ENCODE measurements at regions not wholly inside any gene's neighbourhood (a gene's known extent, or its start where the extent isn't known, plus 50 kb on each side); places are given as distances from the start of the nearest gene placed in this dataset.

DNA sequence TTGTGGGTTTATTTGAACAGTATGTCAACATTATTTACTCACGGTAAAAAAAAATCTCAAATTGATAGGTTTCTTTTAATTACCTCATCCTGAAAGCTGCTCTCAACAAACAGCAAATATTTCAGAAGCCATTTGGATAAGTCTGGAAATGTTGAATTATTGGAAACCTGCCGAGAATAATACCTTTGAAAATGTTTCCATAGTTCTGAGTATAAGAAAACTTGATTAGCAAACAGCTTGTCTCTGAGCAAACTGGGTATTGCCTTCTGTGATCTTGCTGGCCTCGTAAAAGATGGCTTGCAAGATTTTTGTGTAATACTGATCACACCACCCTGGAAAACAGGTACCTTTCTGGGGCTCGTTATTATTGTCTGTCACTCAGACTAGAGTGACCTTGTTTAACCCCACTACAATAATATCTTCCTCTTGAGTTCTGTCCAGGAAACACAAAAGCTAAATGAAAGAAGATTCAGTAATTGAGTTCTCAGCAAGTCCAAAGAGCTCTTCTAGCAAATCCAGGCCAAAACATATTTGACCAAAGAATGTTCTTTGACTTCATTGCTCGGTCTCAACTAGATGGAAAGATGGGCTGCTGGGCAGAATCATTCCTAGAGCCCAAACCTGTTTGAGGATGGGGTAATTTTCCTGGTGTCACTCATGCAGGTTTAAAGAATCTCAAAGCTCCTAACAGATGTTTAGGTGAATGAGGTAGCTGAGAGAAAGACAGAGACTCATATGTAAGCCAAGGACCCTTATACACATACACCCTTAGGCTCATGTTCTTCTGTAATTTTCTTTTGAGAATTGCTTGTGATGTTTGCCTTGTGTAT is 255.6 kb upstream of the JADE1 start:
- H2BK5ac ChIP-seq (ENCODE audit: low read length) = no peak overlapping the region
- H2AK5ac ChIP-seq (ENCODE audit: low read depth, low read length) = no peak overlapping the region
- H3K14ac ChIP-seq (ENCODE audit: low read length) = no peak overlapping the region
- no CpG with 5 or more reads among the region's 5 CpGs for WGBS, 2 donors (ENCODE audit: extremely low coverage in 2 of 2, insufficient read length in 2 of 2, insufficient replicate concordance in 1 of 2)
- no peak overlapping the region for H4K8ac ChIP-seq (ENCODE audit: low read depth, low read length)
- H3K9me3 ChIP-seq (replicated peaks in 1 of 2; ENCODE audit: control insufficient read depth in 2 of 2, insufficient read depth in 1 of 2, low read depth in 1 of 2, low read length in 2 of 2) = peaks cover 0 to 2% of the 10 kb centered on the region in 2 donors
- no peak overlapping the region for H2AFZ ChIP-seq (ENCODE audit: low read length)
- H3K9ac ChIP-seq (ENCODE audit: low read depth, low read length, poor library complexity) = no peak overlapping the region
- H3K18ac ChIP-seq (ENCODE audit: low read length) = no peak overlapping the region
- H3K4me2 ChIP-seq (ENCODE audit: insufficient read depth, low read length, poor library complexity, severe bottlenecking) = no peak overlapping the region
- no peak overlapping the region for H2BK15ac ChIP-seq (ENCODE audit: low read length)
- H3K4me1 ChIP-seq (ENCODE audit: control insufficient read depth in 2 of 2, insufficient read depth in 1 of 2, low read depth in 1 of 2, low read length in 2 of 2) = peaks cover 0 to 3% of the 10 kb centered on the region in 2 donors
- no peak overlapping the region for H2BK12ac ChIP-seq (ENCODE audit: low read length)
- H3K36me3 ChIP-seq (replicated peaks in 1 of 2; ENCODE audit: control insufficient read depth in 2 of 2, insufficient read depth in 2 of 2, low read length in 2 of 2) = no peaks in the 10 kb centered on the region
- no peak for DNase-seq (ENCODE audit: low spot score)
- no peak overlapping the region for H3K23ac ChIP-seq (ENCODE audit: low read depth, low read length, poor library complexity)
- H3K79me1 ChIP-seq (ENCODE audit: low read depth, low read length) = no peaks in the 10 kb centered on the region
- H3K4me3 ChIP-seq (ENCODE audit: low read length in 2 of 2) = no peak overlapping the region
- no peaks in the 10 kb centered on the region for H3K27me3 ChIP-seq (ENCODE audit: control insufficient read depth in 3 of 3, insufficient read depth in 3 of 3, low read depth in 1 of 3, low read length in 3 of 3)
- no peak overlapping the region for H3K27ac ChIP-seq (replicated peaks; ENCODE audit: low read length)
- no peak overlapping the region for H2BK120ac ChIP-seq (ENCODE audit: low read depth, low read length)
- no peak overlapping the region for H3K4ac ChIP-seq (ENCODE audit: low read length)
- H4K91ac ChIP-seq (ENCODE audit: low read depth, low read length, poor library complexity) = no peak overlapping the region

DNA sequence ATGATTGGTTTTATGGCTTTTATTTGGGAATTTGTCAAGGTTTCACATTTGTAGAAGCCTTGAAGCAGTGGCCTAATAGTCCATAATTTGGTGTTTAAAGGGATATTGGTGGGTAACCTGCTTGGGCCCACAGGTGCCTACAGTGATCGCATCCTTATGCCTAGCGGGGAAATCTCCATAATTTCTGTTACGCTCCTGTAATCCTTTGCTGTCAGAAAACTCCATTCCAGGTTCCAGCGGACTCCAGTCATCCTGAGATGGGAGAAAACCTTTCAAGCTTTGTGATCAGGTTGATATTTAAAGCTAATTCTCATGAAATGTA is 257.0 kb upstream of the JADE1 start:
- H2BK12ac ChIP-seq (ENCODE audit: low read length) = no peak overlapping the region
- no peak overlapping the region for H3K4me2 ChIP-seq (ENCODE audit: insufficient read depth, low read length, poor library complexity, severe bottlenecking)
- no peak overlapping the region for H2BK120ac ChIP-seq (ENCODE audit: low read depth, low read length)
- H4K91ac ChIP-seq (ENCODE audit: low read depth, low read length, poor library complexity) = no peak overlapping the region
- H3K79me1 ChIP-seq (ENCODE audit: low read depth, low read length) = no peaks in the 10 kb centered on the region
- H3K36me3 ChIP-seq (replicated peaks in 1 of 2; ENCODE audit: control insufficient read depth in 2 of 2, insufficient read depth in 2 of 2, low read length in 2 of 2) = no peaks in the 10 kb centered on the region
- no peak overlapping the region for H2BK15ac ChIP-seq (ENCODE audit: low read length)
- WGBS, 2 donors (ENCODE audit: extremely low coverage in 2 of 2, insufficient read length in 2 of 2, insufficient replicate concordance in 1 of 2) = no CpG with 5 or more reads among the region's 4 CpGs
- H3K27me3 ChIP-seq (ENCODE audit: control insufficient read depth in 3 of 3, insufficient read depth in 3 of 3, low read depth in 1 of 3, low read length in 3 of 3) = no peaks in the 10 kb centered on the region
- no peak overlapping the region for H3K18ac ChIP-seq (ENCODE audit: low read length)
- no peak overlapping the region for H3K4me3 ChIP-seq (ENCODE audit: low read length in 2 of 2)
- no peak overlapping the region for H3K27ac ChIP-seq (replicated peaks; ENCODE audit: low read length)
- no peak overlapping the region for H2BK5ac ChIP-seq (ENCODE audit: low read length)
- no peak overlapping the region for H3K23ac ChIP-seq (ENCODE audit: low read depth, low read length, poor library complexity)
- no peak overlapping the region for H3K14ac ChIP-seq (ENCODE audit: low read length)
- H2AK5ac ChIP-seq (ENCODE audit: low read depth, low read length) = no peak overlapping the region
- H2AFZ ChIP-seq (ENCODE audit: low read length) = no peak overlapping the region
- H3K9me3 ChIP-seq (replicated peaks in 1 of 2; ENCODE audit: control insufficient read depth in 2 of 2, insufficient read depth in 1 of 2, low read depth in 1 of 2, low read length in 2 of 2) = peaks cover 0 to 2% of the 10 kb centered on the region in 2 donors
- no peak overlapping the region for H4K8ac ChIP-seq (ENCODE audit: low read depth, low read length)
- no peak overlapping the region for H3K9ac ChIP-seq (ENCODE audit: low read depth, low read length, poor library complexity)
- no peak for DNase-seq (ENCODE audit: low spot score)
- H3K4ac ChIP-seq (ENCODE audit: low read length) = no peak overlapping the region
- peaks cover 0 to 3% of the 10 kb centered on the region in 2 donors for H3K4me1 ChIP-seq (ENCODE audit: control insufficient read depth in 2 of 2, insufficient read depth in 1 of 2, low read depth in 1 of 2, low read length in 2 of 2)

DNA sequence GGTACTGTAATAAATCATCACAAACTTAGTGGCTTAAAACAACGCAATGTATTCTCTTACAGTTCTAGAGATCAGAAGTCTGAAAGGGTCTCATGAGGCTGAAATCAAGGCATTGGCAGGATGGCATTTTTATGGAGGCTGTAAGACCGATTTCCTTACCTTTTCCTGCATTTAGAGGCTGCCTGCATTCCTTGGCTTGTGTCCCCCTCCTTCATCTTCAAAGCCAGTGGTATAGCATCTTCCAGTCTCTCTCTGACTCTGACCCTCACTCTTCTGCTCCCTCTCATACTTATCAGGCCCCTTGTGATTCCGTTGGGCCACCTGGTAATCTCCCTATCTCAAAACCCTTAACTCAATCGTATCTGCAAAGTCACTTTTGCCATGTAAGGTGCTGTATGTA is 258.2 kb upstream of the JADE1 start:
- no peak overlapping the region for H2AK5ac ChIP-seq (ENCODE audit: low read depth, low read length)
- WGBS, 2 donors (ENCODE audit: extremely low coverage in 2 of 2, insufficient read length in 2 of 2, insufficient replicate concordance in 1 of 2) = no CpG with 5 or more reads among the region's 4 CpGs
- H3K9ac ChIP-seq (ENCODE audit: low read depth, low read length, poor library complexity) = no peak overlapping the region
- H4K91ac ChIP-seq (ENCODE audit: low read depth, low read length, poor library complexity) = no peak overlapping the region
- H4K8ac ChIP-seq (ENCODE audit: low read depth, low read length) = no peak overlapping the region
- H3K9me3 ChIP-seq (replicated peaks in 1 of 2; ENCODE audit: control insufficient read depth in 2 of 2, insufficient read depth in 1 of 2, low read depth in 1 of 2, low read length in 2 of 2) = peaks cover 0 to 2% of the 10 kb centered on the region in 2 donors
- no peaks in the 10 kb centered on the region for H3K36me3 ChIP-seq (replicated peaks in 1 of 2; ENCODE audit: control insufficient read depth in 2 of 2, insufficient read depth in 2 of 2, low read length in 2 of 2)
- H3K23ac ChIP-seq (ENCODE audit: low read depth, low read length, poor library complexity) = no peak overlapping the region
- H2AFZ ChIP-seq (ENCODE audit: low read length) = no peak overlapping the region
- no peak overlapping the region for H2BK12ac ChIP-seq (ENCODE audit: low read length)
- H3K79me1 ChIP-seq (ENCODE audit: low read depth, low read length) = no peaks in the 10 kb centered on the region
- H3K4me3 ChIP-seq (ENCODE audit: low read length in 2 of 2) = no peak overlapping the region
- H3K4me2 ChIP-seq (ENCODE audit: insufficient read depth, low read length, poor library complexity, severe bottlenecking) = no peak overlapping the region
- H2BK120ac ChIP-seq (ENCODE audit: low read depth, low read length) = no peak overlapping the region
- DNase-seq (ENCODE audit: low spot score) = no peak
- no peak overlapping the region for H3K18ac ChIP-seq (ENCODE audit: low read length)
- no peaks in the 10 kb centered on the region for H3K27me3 ChIP-seq (ENCODE audit: control insufficient read depth in 3 of 3, insufficient read depth in 3 of 3, low read depth in 1 of 3, low read length in 3 of 3)
- no peak overlapping the region for H2BK5ac ChIP-seq (ENCODE audit: low read length)
- H3K4me1 ChIP-seq (ENCODE audit: control insufficient read depth in 2 of 2, insufficient read depth in 1 of 2, low read depth in 1 of 2, low read length in 2 of 2) = peaks cover 0 to 3% of the 10 kb centered on the region in 2 donors
- H2BK15ac ChIP-seq (ENCODE audit: low read length) = no peak overlapping the region
- no peak overlapping the region for H3K14ac ChIP-seq (ENCODE audit: low read length)
- no peak overlapping the region for H3K4ac ChIP-seq (ENCODE audit: low read length)
- H3K27ac ChIP-seq (replicated peaks; ENCODE audit: low read length) = no peak overlapping the region

DNA sequence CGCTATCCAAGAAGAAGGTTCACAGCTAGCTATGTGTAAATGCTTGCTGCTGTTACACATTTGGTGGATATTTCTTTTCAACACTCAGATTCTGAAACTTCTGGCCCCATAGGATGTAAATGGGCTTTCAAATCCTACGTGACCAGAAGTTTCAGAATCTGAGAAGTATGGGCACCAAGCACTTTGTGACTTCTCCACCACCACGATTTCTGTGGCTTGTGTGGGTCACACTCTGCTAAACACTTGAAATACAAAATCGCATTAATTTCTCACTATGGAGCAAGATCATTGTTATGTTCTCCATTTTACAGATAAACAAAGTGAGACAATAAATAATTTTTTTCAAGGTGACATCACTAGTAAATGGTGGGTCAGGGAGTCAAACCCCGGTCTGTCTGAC is 259.4 kb upstream of the JADE1 start:
- Histone ChIP-seq H3K4ac (ENCODE audit: low read length) (no peak overlapping the region), H2BK120ac (ENCODE audit: low read depth, low read length) (no peak overlapping the region), H4K91ac (ENCODE audit: low read depth, low read length, poor library complexity) (no peak overlapping the region), H2BK5ac (ENCODE audit: low read length) (no peak overlapping the region), H2AK5ac (ENCODE audit: low read depth, low read length) (no peak overlapping the region), H2BK15ac (ENCODE audit: low read length) (no peak overlapping the region), H2BK12ac (ENCODE audit: low read length) (no peak overlapping the region), H3K18ac (ENCODE audit: low read length) (no peak overlapping the region), H3K4me2 (ENCODE audit: insufficient read depth, low read length, poor library complexity, severe bottlenecking) (no peak overlapping the region), H2AFZ (ENCODE audit: low read length) (no peak overlapping the region), H3K79me1 (ENCODE audit: low read depth, low read length) (no peaks in the 10 kb centered on the region), H3K14ac (ENCODE audit: low read length) (no peak overlapping the region), H4K8ac (ENCODE audit: low read depth, low read length) (no peak overlapping the region), H3K9ac (ENCODE audit: low read depth, low read length, poor library complexity) (no peak overlapping the region), H3K4me3 (ENCODE audit: low read length in 2 of 2) (no peak overlapping the region), H3K27me3 (ENCODE audit: control insufficient read depth in 3 of 3, insufficient read depth in 3 of 3, low read depth in 1 of 3, low read length in 3 of 3) (no peaks in the 10 kb centered on the region), H3K23ac (ENCODE audit: low read depth, low read length, poor library complexity) (no peak overlapping the region), H3K27ac (replicated peaks; ENCODE audit: low read length) (no peak overlapping the region), H3K9me3 (replicated peaks in 1 of 2; ENCODE audit: control insufficient read depth in 2 of 2, insufficient read depth in 1 of 2, low read depth in 1 of 2, low read length in 2 of 2) (peaks cover 0 to 2% of the 10 kb centered on the region in 2 donors), H3K4me1 (ENCODE audit: control insufficient read depth in 2 of 2, insufficient read depth in 1 of 2, low read depth in 1 of 2, low read length in 2 of 2) (peaks cover 0 to 3% of the 10 kb centered on the region in 2 donors), H3K36me3 (replicated peaks in 1 of 2; ENCODE audit: control insufficient read depth in 2 of 2, insufficient read depth in 2 of 2, low read length in 2 of 2) (no peaks in the 10 kb centered on the region)
- no CpG with 5 or more reads among the region's 5 CpGs for WGBS, 2 donors (ENCODE audit: extremely low coverage in 2 of 2, insufficient read length in 2 of 2, insufficient replicate concordance in 1 of 2)
- no peak for DNase-seq (ENCODE audit: low spot score)

All from neuronal stem cell (in vitro differentiated cells).